Sciatic nerve (tissue), 2 donors: ENCODE measurements at regions not wholly inside any gene's neighbourhood (a gene's known extent, or its start where the extent isn't known, plus 50 kb on each side); places are given as distances from the start of the nearest gene placed in this dataset.
A peak's percentile ranks its signal among the peaks of the same experiment; 100 is the strongest.
"Not testable (repeated sequence)": the region's sequence is repeated elsewhere in the genome, so short reads cannot be mapped to it uniquely, and the experiment has no call there.

ENCODE experiments used
- ATAC-seq: fragments of 200-7000 bp; cut with Tn5 transposase; one replicate; pipeline ENCODE4 v1.9.1; 2020; ENCODE audit warnings: mild to moderate bottlenecking, moderate library complexity
- DNase-seq: peaks from one replicate; pipeline ENCODE4 v3.0.0-alpha.2; 2020; ENCODE audit warnings: low spot score
- intact Hi-C: fragments of 100-400 bp; cut with DNase I; formaldehyde crosslinking; loops from one replicate; pipeline ENCODE4 v1.14.2; 2022
- donor health status: DM: no; HTN: no; CAD: no.
- donor health status: DM: no; HTN: no; CAD: no.

DNA sequence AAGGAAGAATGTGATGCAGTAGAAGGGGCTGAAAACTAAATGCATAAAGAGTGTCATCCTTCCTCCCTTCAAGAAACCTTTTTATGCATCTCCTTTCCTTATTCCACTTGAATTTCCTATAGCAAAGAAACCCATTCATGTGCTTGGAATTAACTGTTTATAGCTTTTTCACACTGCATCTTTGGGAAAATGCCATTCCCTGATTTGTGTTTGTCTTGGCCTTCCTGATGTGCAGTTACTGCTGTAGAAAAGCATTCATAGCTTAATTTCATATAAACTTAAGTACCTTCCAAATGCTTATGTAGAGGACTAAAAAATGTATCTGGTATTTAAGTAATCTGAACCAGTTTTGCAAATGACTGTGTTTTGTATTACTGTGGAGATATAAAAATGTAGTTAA is 61.8 kb downstream of the SDR9C7 start:
- DNase-seq (no peak), ATAC-seq (no peak)
- intact Hi-C loops = no loop called here

GRCh38 chr12:56867216-56867615 is 67.0 kb downstream of the SDR9C7 start:
- DNase-seq (no peak), ATAC-seq (no peak)
- intact Hi-C loops = no loop called here

- no peak for ATAC-seq
Observed at GRCh38 chr12:56866493-56866892, 67.7 kb downstream of the SDR9C7 start.

GRCh38 chr12:56864318-56864717 is 69.9 kb downstream of the SDR9C7 start:
- intact Hi-C loops = no loop called here
- DNase-seq (no peak), ATAC-seq (no peak)

More at GRCh38 chr12:56866493-56866892, 67.7 kb downstream of the SDR9C7 start:
- no peak for DNase-seq
- intact Hi-C loops = no loop called here

DNA sequence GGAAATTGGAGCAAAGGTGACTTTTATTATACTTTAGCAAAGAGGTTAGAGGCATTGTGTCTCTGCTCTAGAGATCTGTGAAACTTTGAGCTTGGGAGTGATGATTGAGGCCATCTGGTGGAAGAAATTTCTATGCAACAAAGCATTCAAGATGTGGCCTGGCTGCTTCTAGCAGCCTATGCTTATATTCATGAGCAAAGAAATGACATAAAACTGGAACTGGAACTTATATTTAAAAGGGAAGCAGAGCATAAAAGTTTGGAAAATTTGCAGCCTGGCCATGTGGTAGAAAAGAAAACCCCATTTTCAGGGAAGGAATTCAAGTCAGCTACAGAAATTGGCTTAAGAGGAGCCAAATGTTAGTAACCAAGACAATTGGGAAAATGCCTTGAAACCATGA is 70.4 kb downstream of the SDR9C7 start:
- ATAC-seq (no peak), DNase-seq (no peak)
- intact Hi-C loops = no loop called here

GRCh38 chr12:56862264-56862663 is 71.9 kb downstream of the SDR9C7 start:
- DNase-seq (no peak), ATAC-seq (no peak)
- intact Hi-C loops = no loop called here

DNA sequence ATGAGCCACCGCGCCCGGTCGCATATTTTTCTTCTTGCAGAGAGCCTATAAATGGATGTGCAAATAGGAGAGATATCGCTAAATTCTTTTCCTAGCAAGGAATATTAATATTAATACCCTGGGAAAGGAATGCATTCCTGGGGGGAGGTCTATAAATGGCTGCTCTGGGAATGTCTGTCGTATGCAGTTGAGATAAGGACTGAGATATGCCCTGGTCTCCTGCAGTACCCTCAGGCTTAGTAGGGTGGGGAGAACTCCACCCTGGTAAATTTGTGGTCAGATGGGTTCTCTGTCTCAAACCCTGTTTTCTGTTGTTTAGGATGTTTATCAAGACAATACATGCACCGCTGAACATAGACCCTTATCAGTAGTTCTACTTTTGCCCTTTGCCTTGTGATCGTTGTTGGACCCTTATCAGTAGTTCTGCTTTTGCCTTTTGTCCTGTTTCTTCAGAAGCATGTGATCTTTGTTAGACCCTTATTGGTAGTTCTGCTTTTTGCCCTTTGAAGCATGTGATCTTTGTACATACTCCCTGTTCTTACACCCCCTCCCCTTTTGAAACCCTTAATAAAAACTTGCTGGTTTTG is 80.7 kb downstream of the SDR9C7 start:
- DNase-seq, intact Hi-C loops, ATAC-seq: not testable (repeated sequence)

- DNase-seq = no peak
- intact Hi-C loops = no loop called here
- no peak for ATAC-seq
Observed at GRCh38 chr12:56851462-56851861, 82.7 kb downstream of the SDR9C7 start.

DNA sequence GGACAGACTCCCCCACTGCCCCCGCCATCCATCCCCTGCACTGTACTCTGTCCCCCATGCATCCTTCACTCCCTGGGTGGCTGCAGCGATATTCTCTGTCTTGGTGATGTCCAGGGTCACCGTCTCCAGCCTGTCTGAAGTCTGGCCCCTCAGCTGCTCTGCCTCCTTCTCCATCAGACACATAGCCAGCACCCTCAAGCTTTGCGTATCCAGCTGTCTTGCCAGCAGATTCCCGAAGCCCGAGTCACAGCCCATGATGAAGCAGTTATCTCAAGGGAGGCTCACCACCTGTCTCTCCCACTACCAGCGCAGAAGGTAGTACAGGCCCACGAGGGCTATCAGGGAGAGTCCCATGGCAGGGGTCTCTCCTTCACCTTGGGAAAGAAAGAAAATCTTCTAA is 77.8 kb downstream of the HSD17B6 start:
- no peak for ATAC-seq
- intact Hi-C loops = no loop called here

GRCh38 chr12:56839915-56840325 is 76.8 kb downstream of the HSD17B6 start:
- intact Hi-C loops = no loop called here
- DNase-seq (peak; percentile 63), ATAC-seq (peak; percentile 55)

More for the DNA sequence above, 77.8 kb downstream of the HSD17B6 start:
- no peak for DNase-seq

DNA sequence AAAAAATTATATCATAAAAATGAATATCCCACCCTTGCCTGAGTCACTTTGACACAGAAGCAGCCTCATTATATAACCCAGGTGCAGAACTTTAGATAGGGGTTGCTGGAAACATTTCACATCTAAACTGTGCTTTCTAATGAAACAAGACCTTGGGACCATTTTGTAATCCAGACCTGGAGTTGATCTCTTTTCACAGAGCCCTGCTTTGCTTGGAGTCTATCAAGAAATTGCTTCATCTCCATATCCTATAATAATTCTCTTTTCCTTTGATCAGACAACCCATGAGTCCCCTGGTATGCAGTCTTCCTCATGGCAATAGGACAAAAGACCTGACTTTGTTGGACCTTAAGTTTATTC is 76.3 kb downstream of the HSD17B6 start:
- ATAC-seq (peak; percentile 17), DNase-seq (no peak)
- intact Hi-C loops = no loop called here

- intact Hi-C loops = no loop called here
- DNase-seq = no peak
- ATAC-seq = peak; percentile 38
Observed at GRCh38 chr12:56838621-56839488, 75.7 kb downstream of the HSD17B6 start.
